ENCODE measurements at regions not wholly inside any gene's neighbourhood (a gene's known extent, or its start where the extent isn't known, plus 50 kb on each side); places are given as distances from the start of the nearest gene placed in this dataset.
A peak's percentile ranks its signal among the peaks of the same experiment; 100 is the strongest.

- Histone ChIP-seq H2AFZ (ENCODE audit: low read depth, low read length) (no peak overlapping the region), H4K20me1 (replicated peaks; ENCODE audit: control insufficient read depth, extremely low read depth, insufficient read depth, low read length) (no peaks in the 10 kb centered on the region), H3K36me3 (ENCODE audit: control insufficient read depth in 2 of 2, extremely low read depth in 1 of 2, insufficient read depth in 2 of 2, low read length in 2 of 2) (no peaks in the 10 kb centered on the region), H3K27ac (ENCODE audit: insufficient read depth, low read depth, low read length) (no peak overlapping the region), H3K27me3 (ENCODE audit: control insufficient read depth in 2 of 2, insufficient read depth in 2 of 2, low read length in 2 of 2) (no peaks in the 10 kb centered on the region), H3K9me1 (replicated peaks; ENCODE audit: control insufficient read depth, extremely low read depth, insufficient read depth, low read length) (no peaks in the 10 kb centered on the region), H3K79me2 (ENCODE audit: control insufficient read depth, insufficient read depth, low read length) (no peaks in the 10 kb centered on the region), H3K4me1 (ENCODE audit: control insufficient read depth, extremely low read depth, insufficient read depth, low read length) (no peaks in the 10 kb centered on the region), H3K9me3 (replicated peaks; ENCODE audit: control insufficient read depth, insufficient read depth, low read length) (no peaks in the 10 kb centered on the region), H3K9ac (replicated peaks; ENCODE audit: extremely low read depth, insufficient read depth, low read length) (no peak overlapping the region), H3K4me2 (ENCODE audit: insufficient read depth, low read length) (no peak overlapping the region), H3K4me3 (replicated peaks in 1 of 3; ENCODE audit: insufficient read depth in 1 of 3, low read depth in 1 of 3, low read length in 3 of 3) (no peak overlapping the region)
- FAIRE-seq = no peak
- intact Hi-C loops (cut with micrococcal nuclease) (no loop called here), dilution Hi-C loops (cut with MboI; ENCODE audit: extremely low pct_ligation_motif_present, low sequenced_read_pairs) (no loop called here)
- no peak for DNase-seq (ENCODE audit: low read depth, low spot score)
- TF ChIP-seq GATA2 (IDR thresholded peaks at IDR 0.05; ENCODE audit: insufficient read depth, insufficient read length, low read depth, low read length) (peak; percentile 18), FOS (IDR thresholded peaks at IDR 0.05; ENCODE audit: borderline replicate concordance, insufficient read depth, low read length) (no peak)
- CTCF ChIA-PET = interaction anchor here (1.2 kb wide), 1 partner anchor 29 kb away, joined by 4 read pairs; no protein-coding TSS in a partner anchor
- no TSS peak for BruUV-seq (replicated peaks)
- POLR2A ChIA-PET = no interaction called here
Observed at GRCh38 chr6:9496837-9497236, 918.0 kb downstream of the TFAP2A start.

GRCh38 chr6:9494864-9495263 is 920.0 kb downstream of the TFAP2A start:
- FAIRE-seq (no peak), DNase-seq (ENCODE audit: low read depth, low spot score) (no peak)
- CTCF ChIA-PET = no interaction called here
- H3K9me3 ChIP-seq (replicated peaks; ENCODE audit: control insufficient read depth, insufficient read depth, low read length) = no peaks in the 10 kb centered on the region
- POLR2A ChIA-PET = no interaction called here
- no peaks in the 10 kb centered on the region for H3K9me1 ChIP-seq (replicated peaks; ENCODE audit: control insufficient read depth, extremely low read depth, insufficient read depth, low read length)
- H3K27ac ChIP-seq (ENCODE audit: insufficient read depth, low read depth, low read length) = no peak overlapping the region
- H3K4me3 ChIP-seq (replicated peaks in 1 of 3; ENCODE audit: insufficient read depth in 1 of 3, low read depth in 1 of 3, low read length in 3 of 3) = no peak overlapping the region
- BruUV-seq (replicated peaks) = no TSS peak
- intact Hi-C loops (cut with micrococcal nuclease) = no loop called here
- no peaks in the 10 kb centered on the region for H3K27me3 ChIP-seq (ENCODE audit: control insufficient read depth in 2 of 2, insufficient read depth in 2 of 2, low read length in 2 of 2)
- no peaks in the 10 kb centered on the region for H3K4me1 ChIP-seq (ENCODE audit: control insufficient read depth, extremely low read depth, insufficient read depth, low read length)
- no peaks in the 10 kb centered on the region for H4K20me1 ChIP-seq (replicated peaks; ENCODE audit: control insufficient read depth, extremely low read depth, insufficient read depth, low read length)
- H2AFZ ChIP-seq (ENCODE audit: low read depth, low read length) = no peak overlapping the region
- no peaks in the 10 kb centered on the region for H3K36me3 ChIP-seq (ENCODE audit: control insufficient read depth in 2 of 2, extremely low read depth in 1 of 2, insufficient read depth in 2 of 2, low read length in 2 of 2)
- H3K79me2 ChIP-seq (ENCODE audit: control insufficient read depth, insufficient read depth, low read length) = no peaks in the 10 kb centered on the region
- dilution Hi-C loops (cut with MboI; ENCODE audit: extremely low pct_ligation_motif_present, low sequenced_read_pairs) = no loop called here
- TF ChIP-seq GATA2 (IDR thresholded peaks at IDR 0.05; ENCODE audit: insufficient read depth, insufficient read length, low read depth, low read length) = no peak
- TF ChIP-seq CTCF (IDR thresholded peaks at IDR 0.05; ENCODE audit: extremely low read depth in 1 of 2, insufficient read depth in 1 of 2, low read depth in 1 of 2, low read length in 2 of 2) = no peak
- TF ChIP-seq JUN (IDR thresholded peaks at IDR 0.05; ENCODE audit: borderline replicate concordance, insufficient read depth, insufficient read length, low read depth) = no peak
- TF ChIP-seq POLR2AphosphoS5 (IDR thresholded peaks at IDR 0.05; ENCODE audit: insufficient read depth, low read depth, low read length) = no peak
- no peak for TF ChIP-seq MYC (IDR thresholded peaks at IDR 0.05; ENCODE audit: low read depth, low read length)
- no peak for TF ChIP-seq EZH2 (IDR thresholded peaks at IDR 0.05; ENCODE audit: borderline replicate concordance, low read depth, low read length, severe bottlenecking)
- TF ChIP-seq POLR2A (IDR thresholded peaks at IDR 0.05; ENCODE audit: low read depth, low read length) = no peak
- no peak for TF ChIP-seq MAX (IDR thresholded peaks at IDR 0.05; ENCODE audit: insufficient read depth, insufficient read length)
- no peak for TF ChIP-seq FOS (IDR thresholded peaks at IDR 0.05; ENCODE audit: borderline replicate concordance, insufficient read depth, low read length)
- no peak overlapping the region for H3K9ac ChIP-seq (replicated peaks; ENCODE audit: extremely low read depth, insufficient read depth, low read length)
- no peak overlapping the region for H3K4me2 ChIP-seq (ENCODE audit: insufficient read depth, low read length)
